ENCODE measurements at regions not wholly inside any gene's neighbourhood (a gene's known extent, or its start where the extent isn't known, plus 50 kb on each side); places are given as distances from the start of the nearest gene placed in this dataset.

GRCh38 chr3:83738202-83738601, 1220.6 kb upstream of the CADM2 start:
- DNase-seq, result no peak
- no peak overlapping the region for H3T11ph ChIP-seq (ENCODE audit: low read length)

More at GRCh38 chr3:83738202-83738601, 1220.6 kb upstream of the CADM2 start:
- H2BK12ac ChIP-seq (ENCODE audit: insufficient read length, low read depth, low read length), result no peak overlapping the region
- Mint-ChIP-seq H3K4me1 (no peaks in the 10 kb centered on the region; a peak in 1 of 4 replicates), H3K36me3 (ENCODE audit: insufficient read depth in 1 of 3, low read depth in 3 of 3) (no peaks in the 10 kb centered on the region), H3K27me3 (ENCODE audit: low read depth) (no peaks in the 10 kb centered on the region), H3K27ac (no peak overlapping the region), H3K9me3 (0 out of 5 replicates have a peak, but pooled peaks cover 0 to 1% of the 10 kb centered on the region in 2 experiments), H3K4me3 (no peak overlapping the region)
- no peak overlapping the region for H2BK15ac ChIP-seq (ENCODE audit: low read depth, low read length)
- H3K4me1 ChIP-seq (ENCODE audit: insufficient read depth, low read length), result no peaks in the 10 kb centered on the region
- H3K4ac ChIP-seq (ENCODE audit: low read depth, low read length), result no peak overlapping the region
- no peak overlapping the region for H4K5ac ChIP-seq (ENCODE audit: insufficient read length, low read depth, low read length)
- WGBS (ENCODE audit: extremely low coverage, insufficient read length, low lambda C conversion rate), result no CpG with 5 or more reads among the region's 4 CpGs
- H4K8ac ChIP-seq (replicated peaks; ENCODE audit: insufficient read length, low read depth, low read length), result no peak overlapping the region
- no peak overlapping the region for H3K23ac ChIP-seq (ENCODE audit: insufficient read length, low read depth, low read length)
- no peaks in the 10 kb centered on the region for H3K23me2 ChIP-seq (ENCODE audit: insufficient read length, low read depth, low read length, poor library complexity, severe bottlenecking)
- H3K14ac ChIP-seq (ENCODE audit: insufficient read depth, low read length), result no peak overlapping the region
- H3K18ac ChIP-seq (ENCODE audit: insufficient read length, low read depth, low read length), result no peak overlapping the region
- no peaks in the 10 kb centered on the region for H3K27me3 ChIP-seq (ENCODE audit: insufficient read depth, low read length)
- no peaks in the 10 kb centered on the region for H3K79me2 ChIP-seq (ENCODE audit: insufficient read depth, low read length)
- no peaks in the 10 kb centered on the region for H3K9me3 ChIP-seq (ENCODE audit: control insufficient read depth, low read depth, low read length)
- H4K91ac ChIP-seq (ENCODE audit: insufficient read length, low read depth, low read length), result no peak overlapping the region
- H3K9ac ChIP-seq (ENCODE audit: extremely low read depth, insufficient read length, low read length), result no peak overlapping the region
- H2BK20ac ChIP-seq (ENCODE audit: low read depth, low read length, poor library complexity, severe bottlenecking), result no peak overlapping the region
- no peak overlapping the region for H2AK5ac ChIP-seq (ENCODE audit: insufficient read length, low read length)
- H3K27ac ChIP-seq (ENCODE audit: insufficient read length, low read depth, low read length), result no peak overlapping the region
- H3K4me2 ChIP-seq (ENCODE audit: insufficient read depth, insufficient read length, low read length), result no peak overlapping the region
- H2BK120ac ChIP-seq (ENCODE audit: low read depth, low read length, poor library complexity, severe bottlenecking), result no peak overlapping the region
- no peaks in the 10 kb centered on the region for H3K79me1 ChIP-seq (ENCODE audit: insufficient read depth, low read depth, low read length, poor library complexity, severe bottlenecking)
- H2BK5ac ChIP-seq (ENCODE audit: insufficient read length, low read length), result no peak overlapping the region
- H2AFZ ChIP-seq (ENCODE audit: low read length), result no peak overlapping the region
- TF ChIP-seq CTCF (conservative IDR thresholded peaks at IDR 0.05), result no peak
- no peak overlapping the region for H3K56ac ChIP-seq (ENCODE audit: insufficient read length, low read depth, low read length)
- no peaks in the 10 kb centered on the region for H4K20me1 ChIP-seq (ENCODE audit: control insufficient read depth, insufficient read depth, insufficient read length)
